Astrocyte of the cerebellum (primary cell): ENCODE measurements at regions not wholly inside any gene's neighbourhood (a gene's known extent, or its start where the extent isn't known, plus 50 kb on each side); places are given as distances from the start of the nearest gene placed in this dataset.

Experiments
- DNase-seq: peaks from one replicate; pipeline ENCODE4 v3.0.0-alpha.2; 2011; ENCODE audit warnings: low read depth
- H3K4me3 ChIP-seq: 2 replicates; pipeline ENCODE4 v1.5.1; 2011; ENCODE audit warnings: mild to moderate bottlenecking, low read depth, low read length, moderate library complexity
- in situ Hi-C: cut with HindIII; loops from 2 replicates; pipeline ENCODE4 v1.10.0; 2017; ENCODE audit warnings: low sequenced_read_pairs
- TF ChIP-seq, protein P1 (sequence below): IDR thresholded peaks from 2 replicates; pipeline ENCODE4 v1.5.1; 2012; ENCODE audit warnings: low read length, low read depth, moderate library complexity, mild to moderate bottlenecking; ENCODE audit errors: missing control alignments

DNA sequence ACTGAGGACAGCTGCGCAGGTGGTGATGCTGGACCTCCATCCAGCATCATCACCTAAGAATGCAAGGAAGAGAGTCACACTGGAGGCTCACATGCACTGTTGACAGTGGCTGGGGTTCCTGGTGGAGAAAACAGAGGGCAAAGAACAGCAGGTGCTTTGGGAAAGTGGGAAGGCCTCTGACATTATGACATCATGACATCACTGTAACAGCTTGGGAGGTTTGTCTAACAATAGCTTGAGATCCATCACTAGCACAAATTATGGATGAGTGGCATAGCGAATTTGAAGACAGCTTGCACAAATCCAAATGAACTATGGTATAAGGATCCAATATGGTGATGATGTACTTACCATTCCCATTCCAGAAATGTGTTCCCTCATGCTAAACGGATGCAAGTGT lies 226.5 kb upstream of the MPHOSPH6 start:
- in situ Hi-C loops, result no loop called here
- TF ChIP-seq, protein P1, sequence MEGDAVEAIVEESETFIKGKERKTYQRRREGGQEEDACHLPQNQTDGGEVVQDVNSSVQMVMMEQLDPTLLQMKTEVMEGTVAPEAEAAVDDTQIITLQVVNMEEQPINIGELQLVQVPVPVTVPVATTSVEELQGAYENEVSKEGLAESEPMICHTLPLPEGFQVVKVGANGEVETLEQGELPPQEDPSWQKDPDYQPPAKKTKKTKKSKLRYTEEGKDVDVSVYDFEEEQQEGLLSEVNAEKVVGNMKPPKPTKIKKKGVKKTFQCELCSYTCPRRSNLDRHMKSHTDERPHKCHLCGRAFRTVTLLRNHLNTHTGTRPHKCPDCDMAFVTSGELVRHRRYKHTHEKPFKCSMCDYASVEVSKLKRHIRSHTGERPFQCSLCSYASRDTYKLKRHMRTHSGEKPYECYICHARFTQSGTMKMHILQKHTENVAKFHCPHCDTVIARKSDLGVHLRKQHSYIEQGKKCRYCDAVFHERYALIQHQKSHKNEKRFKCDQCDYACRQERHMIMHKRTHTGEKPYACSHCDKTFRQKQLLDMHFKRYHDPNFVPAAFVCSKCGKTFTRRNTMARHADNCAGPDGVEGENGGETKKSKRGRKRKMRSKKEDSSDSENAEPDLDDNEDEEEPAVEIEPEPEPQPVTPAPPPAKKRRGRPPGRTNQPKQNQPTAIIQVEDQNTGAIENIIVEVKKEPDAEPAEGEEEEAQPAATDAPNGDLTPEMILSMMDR, result no peak
- no peak for DNase-seq
- H3K4me3 ChIP-seq, result no peak overlapping the region

DNA sequence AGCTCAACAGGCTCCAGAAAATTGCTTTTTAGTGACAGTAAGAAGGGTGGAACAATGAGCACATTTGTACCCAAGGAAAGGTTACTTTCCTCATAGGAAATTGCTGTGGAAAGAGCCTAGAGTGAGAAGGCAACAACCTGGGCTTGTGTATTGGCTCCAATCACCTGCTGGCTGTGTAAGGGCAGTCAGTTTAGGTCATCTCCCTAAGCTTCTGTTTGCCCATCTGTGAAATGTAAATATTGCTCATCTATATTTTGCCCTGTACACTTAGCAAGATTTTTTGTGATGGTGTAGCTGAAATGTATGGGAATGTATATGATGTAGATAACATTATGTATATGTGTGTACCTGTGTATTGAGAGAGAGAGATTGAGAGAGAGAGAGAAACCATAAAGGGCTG lies 225.2 kb upstream of the MPHOSPH6 start:
- no peak for DNase-seq
- TF ChIP-seq, protein P1, result no peak
- in situ Hi-C loops, result no loop called here
- no peak overlapping the region for H3K4me3 ChIP-seq

DNA sequence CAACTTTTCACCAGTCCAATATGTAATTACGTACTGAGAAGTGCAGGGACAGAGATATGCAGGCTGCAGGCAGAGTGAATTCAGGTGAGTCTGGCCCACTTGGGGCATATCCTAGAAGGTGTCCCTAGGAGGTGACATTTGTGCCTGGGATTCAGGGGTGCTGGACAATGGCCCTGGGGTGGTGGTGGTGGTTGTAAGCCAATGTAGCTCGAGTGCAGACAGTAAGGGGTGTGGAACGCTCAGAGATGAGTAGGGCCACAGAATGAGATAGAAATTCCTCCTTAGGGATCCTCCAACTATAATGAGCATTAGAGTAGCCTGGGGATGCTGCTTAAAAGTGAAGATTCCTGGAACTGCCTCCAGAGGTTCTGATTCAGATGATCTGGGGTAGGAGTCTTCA lies 221.7 kb upstream of the MPHOSPH6 start:
- TF ChIP-seq, protein P1, result no peak
- DNase-seq, result no peak
- in situ Hi-C loops, result no loop called here
- H3K4me3 ChIP-seq, result no peak overlapping the region

DNA sequence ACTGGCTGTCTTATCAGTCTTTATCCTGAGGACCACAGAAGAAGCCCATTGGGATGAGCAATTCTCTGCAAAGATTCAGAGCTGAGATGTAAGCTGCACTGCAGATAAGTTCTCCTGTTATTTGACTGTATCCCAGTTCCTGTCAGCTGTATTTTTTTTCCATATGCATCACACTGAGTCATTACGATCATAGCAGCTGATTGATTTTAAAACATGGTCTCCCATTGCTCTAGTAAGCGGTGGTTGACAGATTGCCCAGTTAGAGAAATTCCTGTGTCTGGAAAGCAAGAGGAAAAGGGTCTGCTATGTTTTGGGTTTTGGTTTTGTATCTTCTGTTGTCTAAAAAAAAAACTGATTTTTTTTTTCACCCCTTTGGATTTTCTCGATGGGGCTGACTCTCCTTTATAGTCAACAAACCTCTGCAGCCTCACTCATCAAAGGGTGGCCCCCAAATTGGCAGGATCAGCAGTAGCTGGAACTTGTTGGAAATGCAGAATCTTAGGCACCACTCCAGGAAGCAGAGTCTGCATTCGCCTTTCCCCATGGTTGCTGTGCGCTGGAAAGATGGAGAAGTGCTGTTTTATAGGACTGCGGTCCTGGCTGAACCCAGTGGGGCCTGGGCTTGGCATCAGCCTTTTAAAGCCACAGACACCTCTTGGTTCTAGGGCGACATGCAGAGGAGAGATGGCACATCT lies 220.1 kb upstream of the MPHOSPH6 start:
- TF ChIP-seq, protein P1, result no peak
- in situ Hi-C loops, result no loop called here
- no peak for DNase-seq
- no peak overlapping the region for H3K4me3 ChIP-seq

DNA sequence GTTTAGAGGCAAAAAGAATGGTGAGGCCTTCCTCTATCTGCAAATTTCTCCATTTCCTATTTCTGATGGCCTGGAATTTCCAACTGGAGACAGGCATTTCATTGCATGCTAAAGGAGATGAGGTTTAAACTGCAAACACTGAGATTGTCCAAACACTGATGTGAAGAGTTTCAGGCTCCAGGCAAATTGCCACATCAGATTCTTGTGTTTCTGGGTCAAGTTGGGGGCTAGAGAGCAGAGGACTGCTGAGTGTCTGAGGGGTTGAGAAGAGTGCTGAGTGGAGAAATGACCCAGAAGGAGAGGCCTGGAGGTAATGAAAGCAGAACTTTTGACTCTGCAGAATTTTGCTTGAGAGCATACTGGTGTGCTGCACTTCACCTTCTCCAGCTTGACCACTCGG lies 216.7 kb upstream of the MPHOSPH6 start:
- H3K4me3 ChIP-seq, result no peak overlapping the region
- DNase-seq, result no peak
- in situ Hi-C loops, result no loop called here
- TF ChIP-seq, protein P1, result no peak

DNA sequence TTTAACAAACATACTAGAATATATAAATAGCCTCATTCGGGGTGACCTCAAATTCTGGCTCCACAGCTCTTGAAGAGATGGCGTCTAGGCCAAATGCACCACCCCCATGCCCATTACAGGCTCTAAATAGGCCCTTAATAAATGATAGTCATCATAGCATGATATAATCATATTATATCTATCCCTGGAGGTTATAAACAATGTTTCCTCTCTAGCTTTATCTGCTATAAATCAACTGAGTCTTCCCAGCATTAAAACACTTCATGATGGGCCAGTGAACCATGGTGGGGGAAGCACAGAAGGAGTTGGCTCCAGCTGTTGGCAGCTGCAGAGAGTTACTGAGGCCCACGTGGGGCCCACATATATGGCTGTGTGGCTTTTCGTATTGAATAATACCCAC lies 214.9 kb upstream of the MPHOSPH6 start:
- in situ Hi-C loops, result no loop called here
- TF ChIP-seq, protein P1, result no peak
- DNase-seq, result no peak
- no peak overlapping the region for H3K4me3 ChIP-seq
